Right atrium auricular region (tissue), 2 donors: ENCODE measurements at regions not wholly inside any gene's neighbourhood (a gene's known extent, or its start where the extent isn't known, plus 50 kb on each side); places are given as distances from the start of the nearest gene placed in this dataset.

Experiments
- DNase-seq: peaks from one replicate; pipeline ENCODE4 v3.0.0-alpha.2; 2019; ENCODE audit warnings: low spot score
- H3K27ac ChIP-seq, 2 donors: fragments of 200-600 bp; sonication (generic); 1 replicate in 1 of 2; 2 replicates in 1 of 2; pipeline ENCODE4 v1.5.1; 2016 to 2019
- H3K27me3 ChIP-seq, 2 donors: fragments of 200-600 bp; sonication (generic); one replicate each; pipeline versions ENCODE4 v1.5.1 to v1.6.0; 2017 to 2019
- H3K36me3 ChIP-seq: fragments of 200-600 bp; sonication (generic); one replicate; pipeline ENCODE4 v1.5.1; 2016
- H3K4me1 ChIP-seq, 2 donors: fragments of 200-600 bp; sonication (generic); one replicate each; pipeline versions ENCODE4 v1.5.1 to v1.6.0; 2017 to 2019
- H3K4me3 ChIP-seq, 2 donors: fragments of 200-600 bp; sonication (generic); 1 replicate in 1 of 2; 2 replicates in 1 of 2; pipeline ENCODE4 v1.5.1; 2017 to 2019; ENCODE audit warnings: mild to moderate bottlenecking in 1 of 2, moderate library complexity in 1 of 2
- H3K9me3 ChIP-seq, 2 donors: fragments of 200-600 bp; sonication (generic); one replicate each; pipeline ENCODE4 v1.5.1; 2019
- TF ChIP-seq, protein P1 (sequence below), 2 donors: fragments of 200-600 bp; sonication (generic); IDR thresholded peaks; one replicate each; pipeline ENCODE4 v1.5.1; 2019; ENCODE audit warnings: antibody characterized with exemption in 2 of 2

DNA sequence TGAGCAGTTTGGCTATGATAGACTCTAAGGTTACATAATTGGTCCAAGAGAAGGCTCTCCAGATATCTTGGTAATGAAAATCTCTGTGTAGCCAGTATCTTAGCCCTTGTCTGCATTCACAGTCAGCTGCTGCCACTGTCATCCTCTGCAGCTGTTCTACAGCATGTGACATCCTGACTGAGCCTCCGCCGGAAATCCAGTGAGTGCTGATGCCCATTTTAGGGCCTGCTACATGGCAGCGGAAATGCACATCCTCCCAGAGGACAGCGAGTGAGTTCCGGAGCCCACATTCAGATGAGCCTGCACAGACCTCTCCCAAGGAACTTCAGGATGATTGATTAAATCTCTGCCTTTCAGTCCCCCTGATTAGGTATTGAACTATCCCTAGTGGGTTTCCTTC lies 237.1 kb downstream of the HHIPL2 start:
- H3K4me1 ChIP-seq, result peaks cover 0 to 7% of the 10 kb centered on the region in 2 donors
- no peak overlapping the region for H3K4me3 ChIP-seq
- no peak overlapping the region for H3K27ac ChIP-seq
- H3K27me3 ChIP-seq, result no peaks in the 10 kb centered on the region
- TF ChIP-seq, protein P1, sequence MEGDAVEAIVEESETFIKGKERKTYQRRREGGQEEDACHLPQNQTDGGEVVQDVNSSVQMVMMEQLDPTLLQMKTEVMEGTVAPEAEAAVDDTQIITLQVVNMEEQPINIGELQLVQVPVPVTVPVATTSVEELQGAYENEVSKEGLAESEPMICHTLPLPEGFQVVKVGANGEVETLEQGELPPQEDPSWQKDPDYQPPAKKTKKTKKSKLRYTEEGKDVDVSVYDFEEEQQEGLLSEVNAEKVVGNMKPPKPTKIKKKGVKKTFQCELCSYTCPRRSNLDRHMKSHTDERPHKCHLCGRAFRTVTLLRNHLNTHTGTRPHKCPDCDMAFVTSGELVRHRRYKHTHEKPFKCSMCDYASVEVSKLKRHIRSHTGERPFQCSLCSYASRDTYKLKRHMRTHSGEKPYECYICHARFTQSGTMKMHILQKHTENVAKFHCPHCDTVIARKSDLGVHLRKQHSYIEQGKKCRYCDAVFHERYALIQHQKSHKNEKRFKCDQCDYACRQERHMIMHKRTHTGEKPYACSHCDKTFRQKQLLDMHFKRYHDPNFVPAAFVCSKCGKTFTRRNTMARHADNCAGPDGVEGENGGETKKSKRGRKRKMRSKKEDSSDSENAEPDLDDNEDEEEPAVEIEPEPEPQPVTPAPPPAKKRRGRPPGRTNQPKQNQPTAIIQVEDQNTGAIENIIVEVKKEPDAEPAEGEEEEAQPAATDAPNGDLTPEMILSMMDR (IDR thresholded peaks at IDR 0.05), result no peak
- DNase-seq, result no peak
- no peaks in the 10 kb centered on the region for H3K36me3 ChIP-seq
- H3K9me3 ChIP-seq, result no peaks in the 10 kb centered on the region

DNA sequence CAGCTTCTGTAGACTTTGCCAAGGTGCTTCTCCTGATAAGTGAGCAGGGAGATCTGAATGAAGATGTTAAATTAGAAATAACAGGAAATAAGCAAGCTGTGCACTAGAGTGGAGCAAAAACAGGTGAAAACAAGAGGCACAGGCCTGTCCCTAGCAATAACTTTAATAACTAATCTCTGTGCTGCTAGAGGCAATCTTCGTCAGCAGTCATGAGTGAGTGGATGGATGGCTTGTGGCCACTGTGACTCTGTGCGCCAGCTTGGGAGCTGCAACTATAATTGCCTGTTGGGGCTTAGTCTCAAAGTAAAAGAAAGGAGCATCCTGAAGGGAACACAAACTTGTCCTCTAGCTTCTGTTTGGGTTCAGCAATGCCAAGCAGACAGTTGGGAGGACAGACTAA lies 240.3 kb downstream of the HHIPL2 start:
- H3K36me3 ChIP-seq, result no peaks in the 10 kb centered on the region
- H3K9me3 ChIP-seq, result no peaks in the 10 kb centered on the region
- no peaks in the 10 kb centered on the region for H3K27me3 ChIP-seq
- TF ChIP-seq, protein P1 (IDR thresholded peaks at IDR 0.05), result no peak
- no peak overlapping the region for H3K4me3 ChIP-seq
- peaks cover 0 to 7% of the 10 kb centered on the region in 2 donors for H3K4me1 ChIP-seq
- DNase-seq, result no peak
- H3K27ac ChIP-seq, result no peak overlapping the region

DNA sequence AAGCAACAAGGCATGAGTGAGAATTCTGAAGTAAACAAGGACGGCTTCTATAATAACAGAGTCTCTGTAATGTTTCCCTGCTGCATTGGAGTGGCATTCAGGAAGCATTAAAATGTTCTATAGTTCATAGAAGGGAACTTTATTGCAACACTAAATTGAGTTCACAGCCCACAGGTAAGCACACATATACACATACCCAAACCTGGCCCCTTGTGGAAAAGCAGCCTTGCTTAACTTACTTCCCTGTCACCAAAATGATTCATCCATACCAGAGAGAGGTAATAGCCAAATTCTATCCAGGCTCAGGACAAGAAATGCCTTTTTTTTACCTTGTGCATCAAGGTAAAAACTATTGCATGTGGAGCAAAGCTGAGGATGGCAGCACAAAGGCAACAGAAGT lies 241.4 kb downstream of the HHIPL2 start:
- Histone ChIP-seq H3K27me3 (no peaks in the 10 kb centered on the region), H3K36me3 (no peaks in the 10 kb centered on the region), H3K4me1 (peaks cover 0 to 7% of the 10 kb centered on the region in 2 donors), H3K27ac (no peak overlapping the region), H3K4me3 (no peak overlapping the region), H3K9me3 (no peaks in the 10 kb centered on the region)
- TF ChIP-seq, protein P1 (IDR thresholded peaks at IDR 0.05), result no peak
- DNase-seq, result no peak

DNA sequence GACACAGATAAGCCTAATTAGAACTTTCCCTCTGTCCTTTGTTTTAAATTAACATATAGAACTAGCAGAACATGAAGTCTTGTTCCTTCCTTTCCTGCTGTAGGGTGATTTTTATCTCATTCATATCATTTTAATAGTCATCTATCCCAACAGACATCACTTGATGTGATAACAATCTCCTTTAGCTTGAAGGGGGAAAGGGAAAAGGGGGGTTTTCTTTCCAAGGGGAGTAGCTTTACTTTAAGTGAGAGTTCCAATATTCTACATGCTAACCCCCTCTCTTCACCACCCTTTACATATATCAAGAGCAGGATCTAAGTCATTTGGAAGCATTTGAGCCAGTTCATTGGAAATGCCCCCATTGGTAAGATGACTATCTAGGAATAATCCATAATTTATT lies 241.9 kb downstream of the HHIPL2 start:
- H3K9me3 ChIP-seq, result no peaks in the 10 kb centered on the region
- no peak for DNase-seq
- TF ChIP-seq, protein P1 (IDR thresholded peaks at IDR 0.05), result no peak
- H3K36me3 ChIP-seq, result no peaks in the 10 kb centered on the region
- no peak overlapping the region for H3K4me3 ChIP-seq
- peaks cover 0 to 6% of the 10 kb centered on the region in 2 donors for H3K4me1 ChIP-seq
- H3K27me3 ChIP-seq, result no peaks in the 10 kb centered on the region
- no peak overlapping the region for H3K27ac ChIP-seq

DNA sequence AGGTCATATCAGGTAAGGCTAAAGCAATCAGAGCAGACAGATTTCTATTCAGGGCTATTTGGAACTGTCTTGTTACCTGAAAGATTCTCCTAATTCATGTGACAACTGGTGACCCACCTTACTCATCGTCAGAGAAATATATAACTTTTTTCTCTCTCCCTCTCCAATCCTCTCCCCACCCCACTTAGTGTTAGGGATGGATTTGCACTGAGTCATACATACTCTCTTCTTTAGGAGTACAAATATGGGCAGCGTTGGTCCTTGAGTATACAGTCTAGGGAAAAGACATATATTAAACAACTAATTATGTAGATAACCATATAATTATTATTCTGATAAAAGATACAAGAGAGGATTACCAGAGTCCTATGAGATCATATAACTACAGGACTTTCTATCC lies 246.3 kb downstream of the HHIPL2 start:
- H3K4me1 ChIP-seq, result no peaks in the 10 kb centered on the region
- TF ChIP-seq, protein P1 (IDR thresholded peaks at IDR 0.05), result no peak
- DNase-seq, result no peak
- no peak overlapping the region for H3K27ac ChIP-seq
- no peaks in the 10 kb centered on the region for H3K36me3 ChIP-seq
- H3K9me3 ChIP-seq, result no peaks in the 10 kb centered on the region
- no peaks in the 10 kb centered on the region for H3K27me3 ChIP-seq
- no peak overlapping the region for H3K4me3 ChIP-seq

DNA sequence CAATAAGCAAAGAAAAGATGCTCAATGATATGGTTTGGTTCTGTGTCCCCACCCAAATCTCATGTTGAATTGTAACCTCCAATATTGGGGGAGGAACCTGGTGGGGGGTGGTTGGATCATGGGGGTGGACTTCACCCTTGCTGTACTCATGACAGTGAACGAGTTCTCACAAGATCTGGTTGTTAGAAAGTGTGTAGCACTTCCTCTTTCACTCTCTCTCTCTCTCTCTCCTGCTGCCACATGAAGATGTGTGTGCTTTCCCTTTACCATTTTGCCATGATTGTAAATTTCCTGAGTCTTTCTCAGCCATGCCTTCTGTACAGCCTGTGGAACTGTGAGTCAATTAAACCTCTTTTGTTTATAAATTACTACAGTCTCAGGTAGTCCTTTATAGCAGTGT lies 248.4 kb downstream of the HHIPL2 start:
- Histone ChIP-seq H3K36me3 (no peaks in the 10 kb centered on the region), H3K27ac (no peak overlapping the region), H3K9me3 (no peaks in the 10 kb centered on the region), H3K4me1 (no peaks in the 10 kb centered on the region), H3K4me3 (no peak overlapping the region), H3K27me3 (no peaks in the 10 kb centered on the region)
- TF ChIP-seq, protein P1 (IDR thresholded peaks at IDR 0.05), result no peak
- DNase-seq, result no peak
